IMR-90 (cell line): ENCODE measurements at regions not wholly inside any gene's neighbourhood (a gene's known extent, or its start where the extent isn't known, plus 50 kb on each side); places are given as distances from the start of the nearest gene placed in this dataset.

Source experiments
- ATAC-seq: fragments of 200-7000 bp; cut with Tn5 transposase; 2 replicates; pipeline ENCODE4 v1.9.1; 2020; ENCODE audit warnings: low read depth, mild to moderate bottlenecking, moderate library complexity
- BruUV-seq: library from RNA; stranded (reverse); fragments of 400-500 nt; replicated peaks from 2 replicates; lab custom pipeline; 2021; lab: Mats Ljungman, UMichigan
- CTCF ChIA-PET: fragments of 300-600 bp; formaldehyde crosslinking; extraction: SDS; loops from one replicate; lab custom pipeline; 2021; ENCODE audit warnings: antibody characterized with exemption; lab: Yijun Ruan, JAX
- POLR2A ChIA-PET: fragments of 300-600 bp; sonication (Branson Sonifier 250); formaldehyde crosslinking; loops from one replicate; lab custom pipeline; 2022; ENCODE audit warnings: antibody characterized with exemption; ENCODE audit not compliant: unreplicated experiment; lab: Charles Lee
- DNase-seq: peaks from one replicate; pipeline ENCODE4 v3.0.0; 2013
- H2AFZ ChIP-seq: replicated peaks from 2 replicates; pipeline ENCODE3; 2013; ENCODE audit warnings: low read length, mild to moderate bottlenecking; ENCODE audit not compliant: poor library complexity
- H2AK5ac ChIP-seq: 2 replicates; pipeline ENCODE4 v1.6.1; 2013; ENCODE audit warnings: low read depth, low read length, inconsistent platforms
- H2AK9ac ChIP-seq: replicated peaks from 2 replicates; pipeline ENCODE3; 2013; ENCODE audit warnings: mild to moderate bottlenecking, low read depth, low read length, moderate library complexity; ENCODE audit not compliant: poor library complexity
- H2BK120ac ChIP-seq: 2 replicates; pipeline ENCODE4 v1.6.1; 2013; ENCODE audit warnings: low read depth, low read length, inconsistent platforms
- H2BK15ac ChIP-seq: 3 replicates; pipeline ENCODE4 v1.6.1; 2013; ENCODE audit warnings: low read depth, low read length, inconsistent platforms
- H2BK20ac ChIP-seq: 2 replicates; pipeline ENCODE4 v1.6.1; 2013; ENCODE audit warnings: low read depth, mild to moderate bottlenecking, inconsistent platforms, low read length, moderate library complexity
- H2BK5ac ChIP-seq: 2 replicates; pipeline ENCODE4 v1.6.1; 2013; ENCODE audit warnings: mild to moderate bottlenecking, low read depth, low read length, inconsistent platforms; ENCODE audit not compliant: poor library complexity, severe bottlenecking
- H3K14ac ChIP-seq: replicated peaks from 2 replicates; pipeline ENCODE4 v1.6.1; 2013; ENCODE audit warnings: low read depth, low read length, inconsistent platforms
- H3K18ac ChIP-seq: 2 replicates; pipeline ENCODE4 v1.6.1; 2013; ENCODE audit warnings: low read depth, low read length, control low read depth
- H3K23ac ChIP-seq: 2 replicates; pipeline ENCODE4 v1.6.1; 2013; ENCODE audit warnings: low read depth, low read length, inconsistent platforms
- H3K27ac ChIP-seq: 2 replicates; pipeline ENCODE4 v1.5.1; 2013; ENCODE audit warnings: mild to moderate bottlenecking, control low read depth, low read length; ENCODE audit not compliant: insufficient read depth
- H3K27me3 ChIP-seq: 2 replicates; pipeline ENCODE4 v1.6.1; 2013; ENCODE audit warnings: low read length; ENCODE audit not compliant: control insufficient read depth, insufficient read depth
- H3K36me3 ChIP-seq: 2 replicates; pipeline ENCODE4 v1.6.1; 2013; ENCODE audit warnings: low read length, mixed read lengths; ENCODE audit not compliant: control insufficient read depth, insufficient read depth
- H3K4ac ChIP-seq: 2 replicates; pipeline ENCODE4 v1.6.1; 2013; ENCODE audit warnings: low read depth, low read length, inconsistent platforms
- H3K4me1 ChIP-seq: 2 replicates; pipeline ENCODE4 v1.6.1; 2013; ENCODE audit warnings: low read length, mixed read lengths; ENCODE audit not compliant: control insufficient read depth, insufficient read depth
- H3K4me2 ChIP-seq: 2 replicates; pipeline ENCODE4 v1.6.1; 2013; ENCODE audit warnings: low read depth, mild to moderate bottlenecking, control low read depth, low read length, moderate library complexity
- H3K4me3 ChIP-seq: 2 replicates; pipeline ENCODE4 v1.5.1; 2013; ENCODE audit warnings: low read depth, mild to moderate bottlenecking, control low read depth, low read length, moderate library complexity; ENCODE audit not compliant: insufficient read depth
- H3K56ac ChIP-seq: 2 replicates; pipeline ENCODE4 v1.6.1; 2013; ENCODE audit warnings: low read length, inconsistent platforms; ENCODE audit not compliant: insufficient read depth; ENCODE audit errors: extremely low read depth
- H3K79me1 ChIP-seq, 2 experiments: 2 replicates each; pipeline ENCODE4 v1.6.1; 2013; ENCODE audit warnings: low read length in 2 of 2, inconsistent platforms in 1 of 2, low read depth in 1 of 2
- H3K9ac ChIP-seq: 2 replicates; pipeline ENCODE4 v1.6.1; 2013; ENCODE audit warnings: low read depth, low read length, control low read depth
- H3K9me1 ChIP-seq: 2 replicates; pipeline ENCODE4 v1.6.1; 2013; ENCODE audit warnings: low read length, inconsistent platforms; ENCODE audit not compliant: insufficient read depth
- H3K9me3 ChIP-seq: 2 replicates; pipeline ENCODE4 v1.6.1; 2013; ENCODE audit warnings: low read length; ENCODE audit not compliant: control insufficient read depth, insufficient read depth
- H4K20me1 ChIP-seq: 2 replicates; pipeline ENCODE4 v1.6.1; 2013; ENCODE audit warnings: low read length, inconsistent platforms; ENCODE audit not compliant: insufficient read depth
- H4K5ac ChIP-seq: 2 replicates; pipeline ENCODE4 v1.6.1; 2013; ENCODE audit warnings: mild to moderate bottlenecking, low read depth, low read length, control low read depth
- H4K8ac ChIP-seq, 2 experiments: 2 replicates each; pipeline ENCODE4 v1.6.1; 2013; ENCODE audit warnings: low read depth in 2 of 2, low read length in 2 of 2, control low read depth in 1 of 2, inconsistent platforms in 1 of 2
- H4K91ac ChIP-seq: 2 replicates; pipeline ENCODE4 v1.6.1; 2013; ENCODE audit warnings: low read depth, low read length, inconsistent platforms; ENCODE audit not compliant: insufficient read depth
- BHLHE40 ChIP-seq: fragments of 150-350 bp; IDR thresholded peaks from 2 replicates; pipeline ENCODE4 v1.6.1; 2016; ENCODE audit warnings: mild to moderate bottlenecking, low read depth, low read length
- CEBPB ChIP-seq: IDR thresholded peaks from 2 replicates; pipeline ENCODE4 v1.6.1; 2012; ENCODE audit warnings: low read depth, low read length, improper control_type of control experiment
- CHD1 ChIP-seq: IDR thresholded peaks from 2 replicates; pipeline ENCODE4 v1.6.1; 2012; ENCODE audit warnings: low read depth, low read length, improper control_type of control experiment
- FOS ChIP-seq: fragments of 150-350 bp; IDR thresholded peaks from 2 replicates; pipeline ENCODE4 v1.6.1; 2016; ENCODE audit warnings: low read depth, low read length
- MAFK ChIP-seq: IDR thresholded peaks from 2 replicates; pipeline ENCODE4 v1.6.1; 2012; ENCODE audit warnings: low read depth, low read length, improper control_type of control experiment
- MAZ ChIP-seq: IDR thresholded peaks from 2 replicates; pipeline ENCODE4 v1.6.1; 2012; ENCODE audit warnings: low read depth, mild to moderate bottlenecking, low read length, improper control_type of control experiment, moderate library complexity, borderline replicate concordance
- MXI1 ChIP-seq: IDR thresholded peaks from 2 replicates; pipeline ENCODE4 v1.6.1; 2012; ENCODE audit warnings: low read depth, mild to moderate bottlenecking, low read length, moderate library complexity, borderline replicate concordance
- POLR2A ChIP-seq: IDR thresholded peaks from 2 replicates; pipeline ENCODE4 v1.6.1; 2012; ENCODE audit warnings: mild to moderate bottlenecking, low read depth, low read length
- RAD21 ChIP-seq: IDR thresholded peaks from 2 replicates; pipeline ENCODE4 v1.6.1; 2012; ENCODE audit warnings: low read length, improper control_type of control experiment
- RFX5 ChIP-seq: IDR thresholded peaks from 2 replicates; pipeline ENCODE4 v1.8.0; 2012; ENCODE audit warnings: low read depth, mild to moderate bottlenecking, low read length, moderate library complexity
- WGBS, 2 experiments: methylation state at CpG; one replicate each; pipeline versions ENCODE4 v1.1.5 to v1.1.7; 2013; ENCODE audit warnings: missing lambda C conversion rate in 2 of 2; ENCODE audit not compliant: insufficient read length in 1 of 2; ENCODE audit errors: extremely low coverage in 2 of 2; 5-methylcytosine and 5-hydroxymethylcytosine counted together
- dilution Hi-C: fragments of 300-500 bp; cut with HindIII; formaldehyde crosslinking; loops from one replicate; pipeline ENCODE4 v1.14.3; 2018; ENCODE audit warnings: low sequenced_read_pairs; ENCODE audit not compliant: unreplicated experiment
- in situ Hi-C: fragments of 300-500 bp; cut with MboI; formaldehyde crosslinking; loops from 3 replicates; pipeline ENCODE4 v1.14.3; 2019; ENCODE audit warnings: low sequenced_read_pairs, inconsistent platforms, mixed read lengths
- intact Hi-C: fragments of 100-400 bp; cut with micrococcal nuclease; formaldehyde crosslinking; loops from 2 replicates; pipeline ENCODE4 v1.10.0; 2022
- TF ChIP-seq, protein P1 (sequence below): fragments of 150-350 bp; IDR thresholded peaks from 2 replicates; pipeline ENCODE4 v1.6.1; 2017; ENCODE audit warnings: mild to moderate bottlenecking, antibody characterized with exemption, low read length, low read depth
- TF ChIP-seq, protein P2 (sequence below): conservative IDR thresholded peaks from 2 replicates; pipeline ENCODE4 v1.5.1; 2012; ENCODE audit warnings: mild to moderate bottlenecking, low read depth, low read length, improper control_type of control experiment
- TF ChIP-seq, protein P3 (sequence below): fragments of 150-350 bp; IDR thresholded peaks from 2 replicates; pipeline ENCODE4 v1.6.1; 2016; ENCODE audit warnings: low read depth, mild to moderate bottlenecking, low read length, moderate library complexity, borderline replicate concordance

DNA sequence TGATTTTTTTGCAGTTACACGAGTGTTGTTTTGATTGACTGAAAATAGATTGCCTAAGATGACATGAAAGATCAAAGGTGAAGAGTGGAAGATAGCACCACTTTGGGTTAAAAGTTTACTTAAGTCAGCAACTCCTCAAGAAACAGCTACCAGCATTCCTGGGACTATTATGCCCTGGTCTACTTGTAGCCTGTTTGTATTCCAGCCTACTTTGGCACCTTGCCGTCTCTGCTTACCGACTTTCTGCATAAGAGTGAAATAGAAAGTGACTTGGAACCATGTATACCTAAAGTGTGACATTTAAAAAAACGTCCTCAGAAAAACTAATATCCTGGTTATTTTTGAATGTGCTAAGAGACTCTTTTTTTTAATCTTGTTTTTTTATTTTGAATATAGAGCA, 631.5 kb upstream of the PTBP2 start:
- Histone ChIP-seq H3K79me1 (no peaks in the 10 kb centered on the region), H2AK9ac (no peak overlapping the region), H4K20me1 (no peaks in the 10 kb centered on the region), H3K4me2 (no peak overlapping the region), H4K8ac (no peak overlapping the region), H2BK5ac (no peak overlapping the region), H3K27me3 (no peaks in the 10 kb centered on the region), H3K9ac (no peak overlapping the region), H2BK15ac (no peak overlapping the region), H3K36me3 (no peaks in the 10 kb centered on the region), H4K91ac (no peak overlapping the region), H3K4ac (no peak overlapping the region), H3K14ac (no peak overlapping the region), H3K56ac (no peak overlapping the region), H3K9me3 (no peaks in the 10 kb centered on the region), H4K5ac (no peak overlapping the region), H3K27ac (no peak overlapping the region), H3K4me3 (no peak overlapping the region), H2BK120ac (no peak overlapping the region), H2AK5ac (no peak overlapping the region), H3K9me1 (no peaks in the 10 kb centered on the region), H3K23ac (no peak overlapping the region), H3K18ac (no peak overlapping the region), H2BK20ac (no peak overlapping the region), H2AFZ (no peak overlapping the region), H3K4me1 (no peaks in the 10 kb centered on the region)
- intact Hi-C loops, result no loop called here
- no TSS peak for BruUV-seq
- TF ChIP-seq POLR2A (no peak), MXI1 (no peak), BHLHE40 (no peak), FOS (no peak), RFX5 (no peak), MAZ (no peak), CHD1 (no peak), MAFK (no peak), RAD21 (no peak), CEBPB (no peak)
- TF ChIP-seq, protein P1, sequence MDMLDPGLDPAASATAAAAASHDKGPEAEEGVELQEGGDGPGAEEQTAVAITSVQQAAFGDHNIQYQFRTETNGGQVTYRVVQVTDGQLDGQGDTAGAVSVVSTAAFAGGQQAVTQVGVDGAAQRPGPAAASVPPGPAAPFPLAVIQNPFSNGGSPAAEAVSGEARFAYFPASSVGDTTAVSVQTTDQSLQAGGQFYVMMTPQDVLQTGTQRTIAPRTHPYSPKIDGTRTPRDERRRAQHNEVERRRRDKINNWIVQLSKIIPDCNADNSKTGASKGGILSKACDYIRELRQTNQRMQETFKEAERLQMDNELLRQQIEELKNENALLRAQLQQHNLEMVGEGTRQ, result no peak
- TF ChIP-seq, protein P2, sequence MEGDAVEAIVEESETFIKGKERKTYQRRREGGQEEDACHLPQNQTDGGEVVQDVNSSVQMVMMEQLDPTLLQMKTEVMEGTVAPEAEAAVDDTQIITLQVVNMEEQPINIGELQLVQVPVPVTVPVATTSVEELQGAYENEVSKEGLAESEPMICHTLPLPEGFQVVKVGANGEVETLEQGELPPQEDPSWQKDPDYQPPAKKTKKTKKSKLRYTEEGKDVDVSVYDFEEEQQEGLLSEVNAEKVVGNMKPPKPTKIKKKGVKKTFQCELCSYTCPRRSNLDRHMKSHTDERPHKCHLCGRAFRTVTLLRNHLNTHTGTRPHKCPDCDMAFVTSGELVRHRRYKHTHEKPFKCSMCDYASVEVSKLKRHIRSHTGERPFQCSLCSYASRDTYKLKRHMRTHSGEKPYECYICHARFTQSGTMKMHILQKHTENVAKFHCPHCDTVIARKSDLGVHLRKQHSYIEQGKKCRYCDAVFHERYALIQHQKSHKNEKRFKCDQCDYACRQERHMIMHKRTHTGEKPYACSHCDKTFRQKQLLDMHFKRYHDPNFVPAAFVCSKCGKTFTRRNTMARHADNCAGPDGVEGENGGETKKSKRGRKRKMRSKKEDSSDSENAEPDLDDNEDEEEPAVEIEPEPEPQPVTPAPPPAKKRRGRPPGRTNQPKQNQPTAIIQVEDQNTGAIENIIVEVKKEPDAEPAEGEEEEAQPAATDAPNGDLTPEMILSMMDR, result no peak
- TF ChIP-seq, protein P3, sequence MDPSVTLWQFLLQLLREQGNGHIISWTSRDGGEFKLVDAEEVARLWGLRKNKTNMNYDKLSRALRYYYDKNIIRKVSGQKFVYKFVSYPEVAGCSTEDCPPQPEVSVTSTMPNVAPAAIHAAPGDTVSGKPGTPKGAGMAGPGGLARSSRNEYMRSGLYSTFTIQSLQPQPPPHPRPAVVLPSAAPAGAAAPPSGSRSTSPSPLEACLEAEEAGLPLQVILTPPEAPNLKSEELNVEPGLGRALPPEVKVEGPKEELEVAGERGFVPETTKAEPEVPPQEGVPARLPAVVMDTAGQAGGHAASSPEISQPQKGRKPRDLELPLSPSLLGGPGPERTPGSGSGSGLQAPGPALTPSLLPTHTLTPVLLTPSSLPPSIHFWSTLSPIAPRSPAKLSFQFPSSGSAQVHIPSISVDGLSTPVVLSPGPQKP, result no peak
- ChIA-PET CTCF (no interaction called here), POLR2A (no interaction called here)
- DNase-seq (no peak), ATAC-seq (no peak)
- in situ Hi-C loops, result no loop called here
- dilution Hi-C loops, result no loop called here
- no CpG with 5 or more reads among the region's 4 CpGs for WGBS, 2 experiments
